ENCODE measurements at regions not wholly inside any gene's neighbourhood (a gene's known extent, or its start where the extent isn't known, plus 50 kb on each side); places are given as distances from the start of the nearest gene placed in this dataset.

DNA sequence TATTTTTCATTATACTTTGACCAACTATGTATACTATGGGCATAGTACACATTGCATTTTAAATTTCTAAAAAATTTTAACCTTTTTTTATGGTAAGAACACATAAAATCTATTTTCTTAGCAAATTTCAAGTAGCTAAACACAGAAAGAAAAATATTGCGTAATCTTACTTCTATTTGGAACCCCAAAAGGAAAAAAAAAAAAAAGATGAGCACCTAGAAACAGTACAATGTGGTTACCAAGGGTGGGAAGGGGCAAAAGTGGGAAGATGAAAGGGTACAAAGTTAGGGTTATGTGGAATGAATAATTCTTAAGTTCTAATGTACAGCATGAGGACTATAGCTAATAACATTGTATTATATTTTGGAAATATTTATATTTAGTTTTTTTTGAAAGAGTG lies 205.0 kb upstream of the EPHA4 start:
- TF ChIP-seq, protein P1, sequence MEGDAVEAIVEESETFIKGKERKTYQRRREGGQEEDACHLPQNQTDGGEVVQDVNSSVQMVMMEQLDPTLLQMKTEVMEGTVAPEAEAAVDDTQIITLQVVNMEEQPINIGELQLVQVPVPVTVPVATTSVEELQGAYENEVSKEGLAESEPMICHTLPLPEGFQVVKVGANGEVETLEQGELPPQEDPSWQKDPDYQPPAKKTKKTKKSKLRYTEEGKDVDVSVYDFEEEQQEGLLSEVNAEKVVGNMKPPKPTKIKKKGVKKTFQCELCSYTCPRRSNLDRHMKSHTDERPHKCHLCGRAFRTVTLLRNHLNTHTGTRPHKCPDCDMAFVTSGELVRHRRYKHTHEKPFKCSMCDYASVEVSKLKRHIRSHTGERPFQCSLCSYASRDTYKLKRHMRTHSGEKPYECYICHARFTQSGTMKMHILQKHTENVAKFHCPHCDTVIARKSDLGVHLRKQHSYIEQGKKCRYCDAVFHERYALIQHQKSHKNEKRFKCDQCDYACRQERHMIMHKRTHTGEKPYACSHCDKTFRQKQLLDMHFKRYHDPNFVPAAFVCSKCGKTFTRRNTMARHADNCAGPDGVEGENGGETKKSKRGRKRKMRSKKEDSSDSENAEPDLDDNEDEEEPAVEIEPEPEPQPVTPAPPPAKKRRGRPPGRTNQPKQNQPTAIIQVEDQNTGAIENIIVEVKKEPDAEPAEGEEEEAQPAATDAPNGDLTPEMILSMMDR (optimal IDR thresholded peaks at IDR 0.05 in 1 of 3, IDR thresholded peaks at IDR 0.05 in 1 of 3, conservative IDR thresholded peaks at IDR 0.05 in 1 of 3; ENCODE audit: extremely low read depth in 1 of 3, insufficient read depth in 2 of 3, low read length in 3 of 3) = no peak
- TF ChIP-seq EZH2 (IDR thresholded peaks at IDR 0.05; ENCODE audit: low read length) = no peak

Data from keratinocyte (primary cell).